GM12801 (cell line): ENCODE measurements at regions not wholly inside any gene's neighbourhood (a gene's known extent, or its start where the extent isn't known, plus 50 kb on each side); places are given as distances from the start of the nearest gene placed in this dataset.

ENCODE experiments used
- TF ChIP-seq, protein P1 (sequence below): IDR thresholded peaks from one replicate; pipeline ENCODE4 v1.5.1; 2011; ENCODE audit warnings: control low read depth; ENCODE audit not compliant: insufficient read length; ENCODE audit errors: extremely low read depth

DNA sequence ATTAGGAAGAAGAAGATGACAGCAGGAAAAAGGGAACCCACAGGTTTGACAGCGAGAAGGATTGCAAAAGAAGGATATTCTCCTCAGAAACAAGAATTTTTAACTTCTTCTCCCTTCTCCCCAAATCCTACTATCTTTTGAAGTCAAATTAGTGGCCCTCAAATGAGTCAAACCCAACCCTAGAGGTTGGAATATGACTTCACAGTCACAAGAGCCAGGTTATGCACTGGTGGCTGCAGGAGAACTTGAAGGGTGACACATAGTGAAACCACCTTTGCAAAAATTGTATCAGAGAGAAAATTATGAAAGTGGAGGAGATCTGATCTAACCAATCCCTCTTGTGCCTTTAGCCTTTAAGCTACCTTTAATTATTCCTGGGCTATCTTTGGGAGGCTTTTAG is 386.2 kb upstream of the CCDC196 start:
- TF ChIP-seq, protein P1, sequence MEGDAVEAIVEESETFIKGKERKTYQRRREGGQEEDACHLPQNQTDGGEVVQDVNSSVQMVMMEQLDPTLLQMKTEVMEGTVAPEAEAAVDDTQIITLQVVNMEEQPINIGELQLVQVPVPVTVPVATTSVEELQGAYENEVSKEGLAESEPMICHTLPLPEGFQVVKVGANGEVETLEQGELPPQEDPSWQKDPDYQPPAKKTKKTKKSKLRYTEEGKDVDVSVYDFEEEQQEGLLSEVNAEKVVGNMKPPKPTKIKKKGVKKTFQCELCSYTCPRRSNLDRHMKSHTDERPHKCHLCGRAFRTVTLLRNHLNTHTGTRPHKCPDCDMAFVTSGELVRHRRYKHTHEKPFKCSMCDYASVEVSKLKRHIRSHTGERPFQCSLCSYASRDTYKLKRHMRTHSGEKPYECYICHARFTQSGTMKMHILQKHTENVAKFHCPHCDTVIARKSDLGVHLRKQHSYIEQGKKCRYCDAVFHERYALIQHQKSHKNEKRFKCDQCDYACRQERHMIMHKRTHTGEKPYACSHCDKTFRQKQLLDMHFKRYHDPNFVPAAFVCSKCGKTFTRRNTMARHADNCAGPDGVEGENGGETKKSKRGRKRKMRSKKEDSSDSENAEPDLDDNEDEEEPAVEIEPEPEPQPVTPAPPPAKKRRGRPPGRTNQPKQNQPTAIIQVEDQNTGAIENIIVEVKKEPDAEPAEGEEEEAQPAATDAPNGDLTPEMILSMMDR: no peak

DNA sequence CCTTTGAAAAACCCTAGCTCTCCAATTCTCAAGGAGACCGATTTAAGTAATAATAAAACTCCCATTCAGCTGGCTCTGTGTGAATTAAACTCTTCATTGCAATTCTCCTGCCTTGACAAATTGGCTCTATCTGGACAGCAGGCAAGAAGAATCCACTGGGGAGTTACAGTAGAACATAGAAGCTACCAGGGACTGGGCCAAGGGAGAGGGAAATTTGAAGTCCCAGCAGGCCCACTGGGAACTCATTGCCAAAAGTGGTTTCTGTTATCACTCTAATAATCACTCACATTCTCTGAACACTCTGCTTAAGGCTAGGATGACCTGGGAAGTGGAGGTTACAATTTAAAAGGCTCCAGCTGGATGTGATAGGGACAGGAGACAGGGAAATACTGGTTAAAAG is 384.5 kb upstream of the CCDC196 start:
- TF ChIP-seq, protein P1: no peak

DNA sequence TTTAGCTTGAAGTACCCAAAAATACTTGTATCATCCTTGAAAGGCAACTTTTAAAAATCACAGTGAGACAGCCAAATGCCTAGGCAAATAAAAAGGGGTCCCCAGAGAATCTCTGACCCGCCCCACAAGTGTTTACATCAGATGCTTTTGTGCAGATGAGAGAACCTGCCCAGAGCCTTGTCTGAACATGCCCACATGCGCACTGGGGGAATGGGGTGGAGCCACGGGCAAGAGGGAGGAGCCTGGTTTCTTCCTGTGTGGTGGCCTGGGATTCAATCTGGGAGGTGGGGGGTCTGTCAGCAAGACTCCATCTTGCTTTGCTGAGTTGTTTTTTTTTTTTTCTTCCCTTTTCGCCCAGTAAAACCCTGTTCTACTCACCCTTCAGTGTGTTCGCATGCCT is 381.7 kb upstream of the CCDC196 start:
- TF ChIP-seq, protein P1: no peak

DNA sequence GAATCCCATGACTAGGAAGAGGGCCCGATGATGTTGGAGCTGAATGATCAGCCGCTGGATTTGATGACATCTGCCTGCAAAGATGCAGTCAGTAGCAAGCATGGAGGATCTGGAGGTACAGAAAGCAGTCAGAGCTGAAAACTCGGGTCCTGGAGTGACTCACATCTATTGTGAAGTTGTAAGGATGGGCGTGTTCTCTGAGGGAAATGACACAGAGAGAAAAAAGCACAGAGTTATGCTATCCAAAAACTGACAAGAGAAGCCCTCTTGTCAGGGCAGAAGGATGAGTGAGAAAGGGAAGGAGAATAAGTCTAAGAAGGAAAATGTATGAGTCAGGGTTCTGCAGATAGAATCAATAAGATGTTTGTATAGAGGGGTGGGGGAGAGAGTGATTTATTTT is 380.4 kb upstream of the CCDC196 start:
- TF ChIP-seq, protein P1: no peak

DNA sequence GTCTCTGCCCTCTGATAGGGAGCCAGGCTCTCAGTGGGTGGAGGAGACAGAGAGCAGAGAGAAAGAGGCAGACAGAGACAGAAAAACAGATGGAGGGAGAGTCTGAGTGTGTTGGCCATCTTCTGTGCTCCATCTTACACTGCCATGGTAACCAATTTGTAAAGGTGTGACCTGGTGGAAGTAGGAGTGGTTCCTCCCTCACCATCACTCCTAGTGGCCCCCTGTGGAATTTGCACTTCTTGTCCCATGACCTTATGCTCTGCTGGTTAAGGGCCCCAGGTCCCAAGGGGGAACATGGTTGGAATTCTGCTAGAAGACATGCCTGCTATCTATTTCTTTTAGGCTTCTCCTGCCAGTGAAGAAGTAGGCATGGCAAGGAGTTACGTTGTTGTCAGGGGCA is 376.7 kb upstream of the CCDC196 start:
- TF ChIP-seq, protein P1: no peak

DNA sequence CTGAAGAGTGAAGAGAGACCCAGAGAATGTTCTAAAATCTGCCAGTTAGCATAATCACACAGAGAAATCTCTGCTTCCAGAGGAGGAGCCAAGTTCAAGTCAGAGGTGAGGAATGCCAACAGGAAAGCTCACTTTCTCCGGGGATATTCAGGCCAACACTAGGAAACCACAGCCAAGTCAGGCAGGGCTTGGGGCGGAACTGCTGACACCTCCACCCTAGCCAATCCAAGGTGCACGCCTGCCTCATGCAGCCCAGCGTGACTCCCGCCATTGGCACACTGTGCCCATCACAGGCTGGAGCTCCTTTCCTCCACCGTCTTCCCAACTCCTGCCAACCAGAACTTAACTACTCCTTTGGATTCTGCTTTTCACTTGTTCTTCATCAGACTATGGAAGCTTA is 374.3 kb upstream of the CCDC196 start:
- TF ChIP-seq, protein P1: no peak

DNA sequence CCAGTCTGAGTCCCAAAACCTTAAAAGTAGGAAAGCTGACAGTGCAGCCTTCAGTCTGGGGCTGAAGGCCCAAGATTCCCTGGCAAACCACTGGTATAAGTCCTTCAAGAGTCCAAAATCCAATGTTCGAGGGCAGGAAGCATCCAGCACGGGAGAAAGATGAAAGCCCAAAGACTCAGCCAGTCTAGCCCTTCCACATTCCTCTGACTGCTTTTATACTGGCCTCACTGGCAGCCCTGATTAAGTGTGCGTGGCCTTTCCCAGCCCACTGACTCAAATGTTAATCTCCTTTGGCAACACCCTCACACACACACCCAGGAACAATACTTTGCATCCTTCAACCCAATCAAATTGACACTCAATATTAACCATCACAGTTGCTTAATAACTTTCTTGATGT is 372.1 kb upstream of the CCDC196 start:
- TF ChIP-seq, protein P1: no peak
